ENCODE measurements at regions not wholly inside any gene's neighbourhood (a gene's known extent, or its start where the extent isn't known, plus 50 kb on each side); places are given as distances from the start of the nearest gene placed in this dataset.
A peak's percentile ranks its signal among the peaks of the same experiment; 100 is the strongest.
"Not testable (repeated sequence)": the region's sequence is repeated elsewhere in the genome, so short reads cannot be mapped to it uniquely, and the experiment has no call there.

- DNase-seq: no peak
Observed at GRCh38 chr1:169022648-169023047, 83.8 kb upstream of the ATP1B1 start.

- DNase-seq: no peak
Observed at GRCh38 chr1:169024255-169024654, 82.2 kb upstream of the ATP1B1 start.

GRCh38 chr1:169024800-169025271, 81.7 kb upstream of the ATP1B1 start:
- DNase-seq: no peak

GRCh38 chr1:169025412-169025811, 81.1 kb upstream of the ATP1B1 start:
- no peak for DNase-seq

GRCh38 chr1:169027607-169028320, 78.7 kb upstream of the ATP1B1 start:
- DNase-seq: no peak

- DNase-seq: no peak
Observed at GRCh38 chr1:169031566-169032224, 74.8 kb upstream of the ATP1B1 start.

GRCh38 chr1:169041366-169041765, 65.1 kb upstream of the ATP1B1 start:
- DNase-seq: no peak

- DNase-seq: no peak
Observed at GRCh38 chr1:169042377-169042776, 64.1 kb upstream of the ATP1B1 start.

- DNase-seq: no peak
Observed at GRCh38 chr1:169043823-169044222, 62.7 kb upstream of the ATP1B1 start.

- peak; percentile 58 for DNase-seq
Observed at GRCh38 chr1:169044296-169044695, 62.2 kb upstream of the ATP1B1 start.

- no peak for DNase-seq
Observed at GRCh38 chr1:169044971-169045370, 61.5 kb upstream of the ATP1B1 start.

GRCh38 chr1:169046671-169047070, 59.8 kb upstream of the ATP1B1 start:
- no peak for DNase-seq

- no peak for DNase-seq
Observed at GRCh38 chr1:169047074-169047473, 59.4 kb upstream of the ATP1B1 start.

GRCh38 chr1:169048043-169048442, 58.4 kb upstream of the ATP1B1 start:
- no peak for DNase-seq

- DNase-seq: no peak
Observed at GRCh38 chr1:169049258-169049938, 57.1 kb upstream of the ATP1B1 start.

GRCh38 chr1:169051171-169051570, 55.3 kb upstream of the ATP1B1 start:
- DNase-seq: no peak

- DNase-seq: not testable (repeated sequence)
Observed at GRCh38 chr1:169052171-169052570, 54.3 kb upstream of the ATP1B1 start.

GRCh38 chr1:169052727-169053126, 53.8 kb upstream of the ATP1B1 start:
- DNase-seq: no peak

GRCh38 chr1:169053196-169053595, 53.3 kb upstream of the ATP1B1 start:
- DNase-seq: no peak
